Hypothalamus (tissue), 51 donors: ENCODE measurements at regions not wholly inside any gene's neighbourhood (a gene's known extent, or its start where the extent isn't known, plus 50 kb on each side); places are given as distances from the start of the nearest gene placed in this dataset.
"Not testable (repeated sequence)": the region's sequence is repeated elsewhere in the genome, so short reads cannot be mapped to it uniquely, and the experiment has no call there.

ENCODE experiments used
- DNase-seq, 51 donors: peaks; one replicate each; lab custom pipeline; 2025; lab: John Stamatoyannopoulos, UW

DNA sequence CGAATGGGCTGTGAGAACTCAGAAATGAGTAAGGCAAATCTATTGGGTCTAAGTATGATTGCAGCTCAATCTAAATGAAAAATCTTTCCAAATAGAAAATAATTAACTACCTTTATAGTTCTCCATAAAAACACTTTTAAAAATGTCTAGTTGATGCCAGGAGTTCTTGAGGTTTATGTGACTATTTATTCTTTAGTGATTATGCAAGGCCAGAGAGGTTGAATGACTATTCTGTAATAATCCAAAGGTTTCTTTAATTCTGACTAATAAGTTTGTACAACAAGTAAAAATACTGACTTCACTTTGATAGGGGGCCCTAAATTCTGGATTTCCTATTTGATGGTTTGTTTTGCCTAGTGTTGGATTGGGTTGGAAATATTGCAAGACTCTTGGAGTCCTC is 461.2 kb downstream of the EPM2A start:
- no peak for DNase-seq

DNA sequence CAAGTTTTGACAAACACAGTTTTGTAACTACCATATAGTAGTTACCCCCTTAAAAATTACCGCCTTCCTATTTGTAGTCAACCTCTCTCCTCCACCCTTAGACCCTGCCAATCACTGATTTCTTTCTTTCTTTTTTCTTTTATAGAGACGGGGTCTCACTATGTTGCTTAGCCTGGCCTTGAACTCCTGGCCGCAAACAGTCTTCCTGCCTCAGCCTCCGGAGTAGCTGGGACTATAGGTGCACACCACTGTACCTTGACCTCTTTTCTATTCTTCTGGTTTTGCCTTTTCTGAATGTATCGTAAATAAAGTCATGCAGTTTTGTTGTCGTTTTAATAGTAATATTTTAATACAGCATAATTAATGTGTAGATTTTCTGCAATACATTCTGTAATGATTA is 460.3 kb downstream of the EPM2A start:
- DNase-seq, result no peak

- DNase-seq, result no peak
These were observed 459.5 kb downstream of the EPM2A start for GRCh38 chr6:145275787-145276186.

GRCh38 chr6:145276756-145277155 is 458.6 kb downstream of the EPM2A start:
- no peak for DNase-seq

GRCh38 chr6:145277358-145278086 is 457.8 kb downstream of the EPM2A start:
- no peak for DNase-seq

GRCh38 chr6:145278163-145278807 is 457.0 kb downstream of the EPM2A start:
- no peak for DNase-seq

DNA sequence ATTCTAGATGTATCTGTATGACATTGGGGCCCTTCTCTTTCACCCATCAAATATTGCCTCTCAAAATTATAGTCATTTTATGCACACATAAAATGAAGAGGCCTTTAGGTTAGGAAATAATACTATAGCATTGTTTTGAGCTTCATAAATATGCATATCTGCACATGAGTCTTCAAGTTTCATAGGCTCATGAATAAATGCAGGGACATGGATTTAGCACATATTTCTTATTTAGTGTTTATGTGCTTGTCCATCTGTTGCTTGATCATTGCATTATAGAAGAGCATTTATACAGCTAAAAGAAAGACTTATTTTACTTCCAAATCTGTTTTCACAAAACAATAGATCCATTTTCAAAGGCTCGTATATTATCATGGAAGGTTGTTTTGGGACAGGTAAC is 455.8 kb downstream of the EPM2A start:
- no peak for DNase-seq

DNA sequence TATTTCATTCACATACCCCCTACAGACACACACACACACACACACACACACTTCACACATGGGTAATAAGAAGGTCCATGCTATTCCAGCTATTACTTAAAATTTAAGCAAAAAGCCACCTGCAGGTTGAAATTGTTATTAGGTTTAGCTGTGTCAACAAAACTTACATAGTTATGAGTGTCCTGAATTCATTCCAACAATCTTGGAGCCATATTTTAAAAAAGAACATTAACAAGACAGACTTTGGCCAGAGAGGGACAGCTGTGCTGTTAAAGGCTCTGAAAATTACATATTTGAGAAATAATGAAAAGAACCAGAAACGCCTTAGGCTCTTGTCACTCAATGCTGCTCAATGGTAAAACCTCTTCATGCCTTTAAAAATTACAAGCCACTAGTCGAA is 455.3 kb downstream of the EPM2A start:
- no peak for DNase-seq

DNA sequence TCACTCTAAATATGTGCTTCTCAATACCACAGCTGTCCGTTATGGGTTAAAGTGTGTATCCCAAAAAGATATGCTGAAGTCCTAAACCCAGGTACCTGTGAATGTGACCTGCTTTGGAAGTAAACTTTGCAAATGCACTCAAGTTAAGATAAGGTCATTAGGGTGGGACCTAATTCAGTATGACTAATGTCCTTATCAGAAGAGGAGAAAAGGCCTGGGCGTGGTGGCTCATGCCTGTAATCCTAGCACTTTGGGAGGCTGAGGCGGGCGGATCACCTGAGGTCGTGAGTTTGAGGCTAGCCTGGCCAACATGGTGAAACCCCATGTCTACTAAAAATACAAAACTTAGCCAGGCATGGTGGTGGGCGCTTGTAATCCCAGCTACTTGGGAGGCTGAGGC is 452.1 kb downstream of the EPM2A start:
- not testable (repeated sequence) for DNase-seq

GRCh38 chr6:145283856-145284255 is 451.5 kb downstream of the EPM2A start:
- DNase-seq, result no peak

GRCh38 chr6:145286916-145287315 is 448.4 kb downstream of the EPM2A start:
- DNase-seq, result no peak

- no peak for DNase-seq
These were observed 445.7 kb downstream of the EPM2A start for GRCh38 chr6:145289573-145289972.

GRCh38 chr6:145290122-145290521 is 445.2 kb downstream of the EPM2A start:
- no peak for DNase-seq

GRCh38 chr6:145292066-145292465 is 443.3 kb downstream of the EPM2A start:
- no peak for DNase-seq

- no peak for DNase-seq
These were observed 440.4 kb downstream of the EPM2A start for GRCh38 chr6:145294942-145295341.

- no peak for DNase-seq
These were observed 439.6 kb downstream of the EPM2A start for GRCh38 chr6:145295746-145296145.

DNA sequence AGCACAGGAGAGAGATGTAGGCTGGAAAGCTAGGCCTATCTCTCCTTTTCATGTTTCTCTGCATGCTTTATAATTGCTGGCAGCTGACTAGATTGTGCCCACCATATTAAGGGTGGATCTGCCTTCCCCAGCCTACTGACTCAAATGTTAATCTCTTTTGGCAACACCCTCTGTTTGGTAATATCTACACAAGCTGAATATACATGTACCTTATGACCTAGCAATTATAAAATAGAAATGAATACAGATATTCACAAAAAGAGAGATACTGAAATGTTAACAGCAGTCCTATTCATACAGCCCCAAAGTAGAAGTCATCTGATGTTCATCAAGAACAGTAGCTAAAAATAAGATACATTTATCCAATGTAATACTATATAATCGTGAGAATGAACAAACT is 429.6 kb downstream of the EPM2A start:
- DNase-seq, result no peak

DNA sequence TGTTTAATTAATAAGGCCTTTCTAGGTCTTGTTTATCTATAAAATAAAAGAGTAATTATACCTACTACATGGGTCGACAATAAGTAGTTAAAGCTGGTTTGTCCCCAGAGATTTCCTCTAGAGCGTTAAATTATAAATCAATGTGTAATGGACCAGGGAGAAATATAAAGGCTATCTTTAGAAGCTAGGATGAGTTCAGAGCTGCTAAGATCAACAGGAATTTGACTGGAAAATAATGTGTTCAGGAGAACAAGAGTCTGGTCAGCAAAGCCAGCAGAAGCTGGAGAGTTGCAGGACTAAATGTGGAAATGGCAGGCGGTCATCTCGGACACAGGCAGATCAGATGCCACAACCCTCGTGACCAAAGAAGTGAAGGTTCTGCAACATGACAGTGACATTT is 428.8 kb downstream of the EPM2A start:
- DNase-seq, result no peak

GRCh38 chr6:145309842-145310535 is 425.3 kb downstream of the EPM2A start:
- no peak for DNase-seq

DNA sequence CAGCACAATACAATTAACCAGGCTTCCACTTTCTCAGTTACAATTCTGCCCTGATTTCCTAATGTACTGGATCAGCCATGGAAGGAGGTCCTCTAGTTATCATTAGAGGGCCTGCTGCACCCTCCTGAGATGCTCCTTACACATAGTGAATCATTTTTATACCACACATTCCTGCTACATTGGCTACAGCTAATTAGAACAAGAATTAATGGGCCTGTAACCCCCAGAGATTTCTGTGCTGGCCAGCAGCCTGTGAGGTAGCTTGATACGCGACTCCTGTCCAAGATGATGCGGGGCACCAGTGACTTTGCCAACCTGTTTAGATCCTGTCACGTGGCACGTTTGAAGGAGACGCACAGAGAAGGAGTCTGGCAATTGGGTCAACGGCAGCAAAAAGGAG is 422.8 kb downstream of the EPM2A start:
- DNase-seq, result no peak

- no peak for DNase-seq
These were observed 422.1 kb downstream of the EPM2A start for GRCh38 chr6:145313041-145313855.
